Urothelium cell line (cell line): ENCODE measurements at regions not wholly inside any gene's neighbourhood (a gene's known extent, or its start where the extent isn't known, plus 50 kb on each side); places are given as distances from the start of the nearest gene placed in this dataset.
A peak's percentile ranks its signal among the peaks of the same experiment; 100 is the strongest.
"Not testable (repeated sequence)": the region's sequence is repeated elsewhere in the genome, so short reads cannot be mapped to it uniquely, and the experiment has no call there.

Experiments
- DNase-seq: peaks from one replicate; pipeline ENCODE4 v3.0.0; 2011; ENCODE audit warnings: low spot score, mixed read lengths
- FAIRE-seq: peaks from 2 replicates; lab custom pipeline; 2011; peaks lifted over from hg19 to GRCh38; lab: Jason Lieb, UNC

DNA sequence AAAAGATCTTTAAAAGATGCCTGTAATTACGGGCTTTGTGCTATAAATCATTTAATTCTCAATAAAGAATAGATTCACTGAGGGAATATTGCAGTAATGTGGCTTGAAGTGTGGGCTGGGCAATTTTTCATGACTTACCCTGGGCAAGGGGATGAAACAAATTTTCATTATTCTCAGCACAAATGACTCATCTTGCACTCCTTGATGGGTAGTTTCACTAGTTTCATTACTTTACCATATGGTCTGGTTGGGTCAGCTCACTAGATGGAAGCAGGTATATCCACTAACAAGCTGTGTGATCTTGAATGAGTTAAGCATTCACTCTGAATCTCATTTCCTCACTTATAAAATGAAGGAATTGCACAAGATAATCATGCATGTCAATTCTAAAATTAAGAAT, 234.3 kb downstream of the ABCC12 start:
- DNase-seq = no peak
- no peak for FAIRE-seq

DNA sequence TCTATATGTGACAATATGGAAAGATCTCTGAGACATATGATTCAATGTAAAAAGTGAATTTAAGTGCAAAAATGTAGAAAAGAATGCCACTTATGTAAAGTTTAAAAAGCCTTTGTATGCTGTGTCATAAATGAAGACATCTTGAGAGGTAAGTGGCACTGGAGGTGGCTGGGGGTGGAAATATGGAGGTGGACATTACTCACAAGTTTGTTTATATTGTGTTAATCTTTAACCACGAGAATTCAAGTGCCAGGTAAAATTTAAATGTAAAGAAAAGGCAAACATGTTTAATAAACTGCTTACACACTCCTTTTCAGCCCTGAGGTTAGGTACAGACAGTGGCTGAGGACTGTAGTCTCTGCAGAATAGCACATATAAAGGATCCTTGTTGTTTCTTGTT, 235.1 kb downstream of the ABCC12 start:
- DNase-seq (no peak), FAIRE-seq (no peak)

DNA sequence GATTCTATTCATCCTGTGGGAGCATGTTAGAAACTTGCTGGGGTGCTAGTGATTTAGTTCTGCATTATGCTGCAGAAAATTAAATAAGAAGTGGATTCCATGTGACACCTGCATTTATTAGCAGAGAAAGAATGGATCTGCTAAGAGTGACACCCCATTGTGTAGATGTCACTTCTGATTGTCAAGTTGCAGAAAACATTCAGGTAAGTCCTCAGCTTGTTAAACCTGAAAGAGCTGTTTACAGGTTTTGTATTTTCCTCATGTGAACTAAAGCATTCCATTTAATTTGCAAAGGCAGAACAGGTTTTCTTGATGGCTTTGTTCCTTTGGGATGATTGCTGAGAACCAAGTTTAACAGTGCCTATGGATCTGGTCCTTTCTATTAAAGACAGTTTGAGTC, 238.7 kb downstream of the ABCC12 start:
- DNase-seq = no peak
- no peak for FAIRE-seq

DNA sequence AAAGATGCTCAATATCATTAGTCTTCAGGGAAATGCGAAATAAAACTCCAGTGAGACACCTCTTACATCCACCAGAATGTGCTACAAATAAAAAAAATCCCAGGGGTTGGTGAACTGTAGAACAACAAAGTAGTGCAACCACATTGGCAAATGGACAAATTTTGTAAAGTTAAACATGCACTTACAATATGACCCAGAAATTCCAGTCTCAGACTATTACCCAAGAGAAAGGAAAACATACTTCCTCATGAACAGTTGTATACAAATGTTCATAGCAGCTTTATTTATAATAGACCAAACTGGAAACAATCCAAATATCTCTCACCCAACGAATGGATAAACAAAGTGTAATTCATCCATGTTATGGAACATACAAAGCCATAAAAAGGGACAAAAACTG, 239.5 kb downstream of the ABCC12 start:
- FAIRE-seq (no peak), DNase-seq (no peak)

DNA sequence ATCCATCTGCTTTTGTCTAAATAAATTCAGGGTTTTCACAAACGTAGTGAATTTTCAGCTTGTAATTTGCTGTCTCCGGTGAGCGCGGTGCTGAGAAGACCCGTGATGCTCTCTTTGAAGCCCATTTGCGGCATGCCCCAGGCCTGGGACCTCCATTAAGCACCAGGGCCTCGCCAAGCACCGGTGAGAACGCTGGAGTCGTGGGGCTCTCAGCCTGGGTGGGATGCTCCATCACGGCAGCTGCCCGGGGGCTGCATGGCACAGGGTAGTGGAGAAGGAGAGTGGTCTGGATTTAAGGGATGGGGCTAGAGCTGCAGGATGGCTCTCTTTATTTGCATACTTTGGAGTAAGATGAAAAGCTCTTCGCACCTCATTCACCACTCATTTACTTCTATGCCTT, 248.7 kb downstream of the ABCC12 start:
- FAIRE-seq (no peak), DNase-seq (no peak)

DNA sequence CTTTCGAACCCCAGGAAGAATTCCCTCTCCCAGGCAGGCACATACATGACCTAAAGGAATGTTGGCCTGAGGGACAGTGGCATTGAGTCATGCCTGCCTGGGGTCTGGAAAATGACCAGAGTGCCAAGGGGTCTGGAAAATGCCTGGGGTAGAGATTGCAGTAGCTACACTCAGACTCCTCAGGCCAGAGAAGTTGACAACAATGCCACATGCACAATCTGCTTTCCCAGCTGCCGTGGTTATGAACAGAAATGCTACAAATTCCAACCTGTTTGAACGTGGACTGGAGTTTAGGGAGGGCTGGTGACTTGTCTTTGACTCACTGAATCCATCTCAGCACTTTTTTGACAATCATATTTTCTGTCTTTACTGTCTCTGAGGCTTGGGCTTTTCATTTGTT, 250.0 kb downstream of the ABCC12 start:
- no peak for DNase-seq
- no peak for FAIRE-seq

DNA sequence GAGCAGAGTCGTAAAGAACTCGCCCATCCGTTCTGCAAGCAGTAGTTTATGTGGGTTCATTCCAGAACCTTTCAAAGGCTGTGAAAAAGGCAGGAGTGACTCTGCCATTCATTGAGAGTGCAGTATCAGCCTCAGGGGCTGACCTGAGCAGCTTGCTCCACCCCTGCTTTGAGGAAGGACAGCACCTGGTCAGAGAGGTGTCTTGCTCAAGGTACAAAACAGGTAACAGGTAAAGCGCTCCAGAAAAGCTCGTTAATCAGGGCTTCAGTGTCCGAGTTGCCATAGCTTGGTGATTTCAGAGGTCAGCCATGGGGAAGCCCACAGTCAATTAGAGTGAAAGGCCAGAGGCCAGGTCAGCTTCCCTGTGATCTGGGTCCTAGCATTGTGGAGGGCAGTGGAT, 251.1 kb downstream of the ABCC12 start:
- DNase-seq (no peak), FAIRE-seq (no peak)

DNA sequence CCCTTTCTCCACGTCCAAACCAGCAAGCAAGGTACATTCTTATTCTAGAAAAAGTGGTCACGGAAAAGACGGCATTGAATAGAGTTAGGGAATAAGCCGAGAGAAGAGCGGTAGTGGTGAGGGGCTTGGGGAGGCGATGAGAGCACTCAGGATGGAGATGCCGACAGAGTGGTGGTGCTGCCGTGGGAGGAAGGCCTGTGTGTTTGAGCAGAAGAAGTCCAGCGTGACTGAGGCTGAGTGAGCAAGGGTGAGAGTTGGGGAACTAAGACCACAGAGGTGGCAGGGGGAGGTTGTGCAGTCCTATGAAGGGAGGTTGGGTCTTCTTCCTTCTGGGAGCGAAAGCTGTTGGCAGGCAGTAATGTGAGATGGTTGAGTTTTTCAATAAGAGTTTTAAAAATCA, 252.3 kb downstream of the ABCC12 start:
- no peak for FAIRE-seq
- no peak for DNase-seq

DNA sequence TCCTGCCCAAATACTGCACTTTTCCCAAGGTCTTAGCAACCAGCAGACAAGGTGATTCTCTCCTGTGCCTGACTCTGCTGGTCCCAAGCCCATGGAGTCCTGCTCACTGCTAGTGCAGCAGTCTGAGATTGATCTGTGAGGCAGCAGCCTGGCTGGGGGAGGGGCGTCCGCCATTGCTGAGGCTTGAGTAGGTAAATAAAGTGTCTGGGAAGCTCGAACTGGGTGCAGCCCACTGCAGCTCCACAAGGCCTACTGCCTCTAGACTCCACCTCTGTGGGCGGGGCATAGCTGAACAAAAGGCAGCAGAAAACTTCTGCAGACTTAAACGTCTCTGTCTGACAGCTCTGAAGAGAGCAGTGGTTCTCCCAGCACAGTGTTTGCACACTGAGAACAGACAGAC, 258.7 kb downstream of the ABCC12 start:
- FAIRE-seq, DNase-seq: not testable (repeated sequence)

DNA sequence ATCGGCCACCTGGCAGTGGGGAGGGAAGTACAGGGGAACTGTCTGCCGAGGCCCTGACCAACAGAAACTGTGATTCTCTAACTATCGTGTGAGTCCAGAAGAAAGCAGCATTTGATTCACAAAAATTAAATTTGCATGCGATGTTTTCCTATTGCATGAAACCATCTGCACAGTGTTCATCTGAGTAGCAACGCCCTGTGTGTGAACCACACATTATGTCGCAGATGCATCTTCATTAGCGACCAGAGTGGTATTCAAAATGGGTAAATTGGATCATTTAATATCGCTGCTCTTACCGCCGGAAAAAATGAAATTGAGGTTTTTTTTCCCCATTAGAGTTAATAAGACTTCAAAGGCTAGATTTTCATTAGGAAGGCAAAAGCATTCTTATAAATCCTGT, 260.6 kb downstream of the ABCC12 start:
- DNase-seq = no peak
- no peak for FAIRE-seq

DNA sequence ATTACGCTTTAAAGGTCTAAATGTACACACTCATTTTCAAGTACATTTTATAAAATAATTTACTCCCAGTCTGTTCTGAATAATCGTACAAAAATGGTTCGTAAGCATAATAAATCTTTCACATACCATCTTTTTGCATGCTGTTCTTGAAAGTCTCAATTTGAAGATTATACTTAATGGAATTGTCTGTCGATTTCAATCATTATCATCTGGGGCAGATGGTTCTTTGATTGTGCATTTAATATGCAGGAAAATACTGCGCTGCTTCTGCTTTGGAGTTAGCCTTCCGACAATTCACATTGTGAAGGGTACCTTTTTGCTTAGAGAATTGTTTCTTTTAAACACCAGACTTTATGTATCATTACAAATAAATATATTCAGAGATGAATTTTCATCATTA, 262.8 kb downstream of the ABCC12 start:
- no peak for DNase-seq
- no peak for FAIRE-seq

DNA sequence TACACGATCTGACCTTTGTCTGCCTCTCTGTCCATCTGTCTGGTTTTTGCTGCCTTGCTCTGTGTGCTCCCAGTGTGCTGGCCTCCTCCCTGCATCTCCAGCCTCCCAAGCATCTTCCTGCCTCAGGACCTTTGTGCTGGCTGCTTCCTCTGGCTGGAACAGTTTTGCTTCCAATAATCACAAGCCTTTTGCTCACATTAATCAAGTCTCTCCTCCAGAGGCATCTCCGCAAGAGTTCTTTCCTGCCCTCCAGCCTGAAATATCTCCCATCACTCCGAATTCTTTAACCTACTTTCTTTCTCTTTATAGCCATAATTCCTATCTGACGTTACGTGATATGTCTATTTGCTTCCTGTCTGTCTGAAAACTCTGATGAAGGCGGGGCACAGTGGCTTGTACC, 267.1 kb downstream of the ABCC12 start:
- no peak for FAIRE-seq

DNA sequence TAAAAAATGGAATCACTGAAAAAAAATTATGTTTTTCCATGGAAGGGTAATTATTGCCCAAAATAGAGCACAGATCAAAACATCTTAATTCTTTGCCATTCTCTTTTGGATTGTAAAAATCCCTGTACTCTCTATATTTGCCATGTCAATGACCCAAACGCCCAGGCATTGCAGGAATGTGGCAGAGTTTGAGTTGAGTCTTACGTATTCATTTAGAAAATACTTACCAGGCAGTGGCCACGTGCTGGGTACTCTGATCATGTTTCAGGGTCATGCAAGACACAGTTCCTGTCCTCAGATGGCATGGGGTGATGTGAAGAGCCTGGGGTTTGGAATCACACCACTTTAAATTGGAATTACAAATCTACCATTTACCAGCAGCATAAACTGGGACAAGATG, 267.7 kb downstream of the ABCC12 start:
- no peak for FAIRE-seq
- peak; percentile 56 for DNase-seq

More for the DNA sequence above, 267.1 kb downstream of the ABCC12 start:
- no peak for DNase-seq

DNA sequence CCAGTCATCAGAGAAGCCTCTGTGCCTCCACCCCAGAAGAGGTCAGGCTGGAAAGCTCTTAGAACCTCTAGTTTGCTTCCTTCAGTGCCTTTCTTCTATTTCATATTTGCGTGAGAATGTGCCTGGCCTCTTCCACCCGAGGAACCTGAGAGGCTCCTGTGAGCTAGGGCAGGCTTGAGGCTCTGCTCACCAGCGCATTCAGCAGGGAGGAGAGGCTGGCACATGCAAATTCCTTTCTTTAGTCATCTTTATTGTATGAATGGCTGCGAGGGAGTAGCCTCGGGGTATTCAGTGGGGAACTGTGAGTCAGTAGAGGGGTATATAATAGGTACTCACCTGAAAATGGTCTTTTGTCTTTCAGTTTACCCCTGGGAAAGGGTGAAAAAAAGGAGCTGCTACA, 268.3 kb downstream of the ABCC12 start:
- no peak for FAIRE-seq
- DNase-seq = peak; percentile 54

DNA sequence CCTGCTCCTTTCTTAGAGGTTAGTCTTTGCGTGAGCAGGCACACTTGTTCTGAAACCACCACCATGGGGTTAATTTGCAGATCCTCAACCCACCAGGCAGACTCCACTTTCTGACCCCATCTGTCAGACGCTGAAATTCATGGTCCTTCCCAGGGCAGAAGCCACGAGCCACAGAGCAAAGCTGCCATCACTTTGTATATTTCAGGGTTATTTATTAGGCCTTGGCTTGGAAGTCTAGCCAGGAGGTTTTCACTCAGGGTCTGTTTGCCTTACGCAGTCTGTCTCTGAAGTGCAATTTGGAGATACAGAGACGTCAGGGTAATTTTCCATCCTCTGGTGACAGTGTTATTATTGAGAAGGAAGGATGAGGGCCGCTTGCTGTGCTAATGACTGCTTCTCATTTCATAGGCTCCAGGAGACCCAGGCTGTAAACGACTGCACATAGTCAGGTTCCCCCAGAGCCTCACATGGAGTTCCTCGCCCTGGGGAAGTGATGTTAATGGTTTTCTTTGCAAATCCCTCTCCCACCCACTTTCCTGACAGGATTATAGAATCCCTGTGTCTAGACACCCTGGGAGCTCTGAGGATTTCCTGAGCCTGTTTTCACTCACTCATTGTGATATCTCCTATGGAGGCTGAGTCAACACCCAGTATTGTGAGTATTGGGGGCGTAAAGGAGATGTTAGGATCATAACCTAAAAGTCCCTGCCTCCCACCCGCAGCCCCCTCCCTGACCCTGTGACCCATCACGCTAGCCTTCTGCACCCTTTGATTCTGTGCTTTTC, 269.0 kb downstream of the ABCC12 start:
- FAIRE-seq = no peak
- DNase-seq = no peak

DNA sequence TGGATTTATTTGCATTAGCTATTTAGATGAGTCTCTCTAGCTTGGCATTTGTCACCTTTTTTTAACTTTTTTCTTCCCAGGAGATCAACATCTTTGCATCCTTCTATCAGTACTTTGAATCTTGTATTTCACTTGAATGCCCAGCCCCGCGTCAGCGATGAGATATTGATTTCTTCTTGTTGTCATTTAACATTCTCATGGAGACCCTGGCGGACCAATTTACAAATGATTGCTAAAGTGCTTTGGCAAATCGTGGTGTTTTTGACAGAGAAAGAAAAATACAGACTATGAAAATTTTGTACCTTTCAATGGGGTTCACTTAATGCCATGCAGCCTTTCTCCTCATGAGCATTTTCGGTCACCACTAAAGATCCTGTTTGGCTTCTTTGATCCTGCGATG, 269.7 kb downstream of the ABCC12 start:
- DNase-seq (no peak), FAIRE-seq (no peak)

DNA sequence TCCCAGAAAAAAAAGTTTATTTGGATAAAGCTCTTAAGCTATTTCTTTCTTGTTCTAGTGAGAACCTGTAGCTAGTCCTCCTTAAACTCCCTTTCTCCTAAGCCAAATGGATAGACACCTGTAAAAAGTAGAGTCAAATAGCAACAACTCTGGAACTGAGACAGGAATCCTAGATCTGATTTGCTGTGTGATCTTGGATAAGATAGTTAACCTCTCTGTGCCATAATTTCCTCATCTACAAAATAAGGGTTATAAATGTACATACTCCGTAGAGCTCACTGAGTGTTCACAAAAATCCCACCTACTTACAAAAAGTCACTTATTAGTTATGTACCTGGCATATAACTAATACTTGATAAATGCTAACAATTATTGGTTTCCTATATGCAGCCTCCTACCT, 270.3 kb downstream of the ABCC12 start:
- FAIRE-seq (no peak), DNase-seq (no peak)

DNA sequence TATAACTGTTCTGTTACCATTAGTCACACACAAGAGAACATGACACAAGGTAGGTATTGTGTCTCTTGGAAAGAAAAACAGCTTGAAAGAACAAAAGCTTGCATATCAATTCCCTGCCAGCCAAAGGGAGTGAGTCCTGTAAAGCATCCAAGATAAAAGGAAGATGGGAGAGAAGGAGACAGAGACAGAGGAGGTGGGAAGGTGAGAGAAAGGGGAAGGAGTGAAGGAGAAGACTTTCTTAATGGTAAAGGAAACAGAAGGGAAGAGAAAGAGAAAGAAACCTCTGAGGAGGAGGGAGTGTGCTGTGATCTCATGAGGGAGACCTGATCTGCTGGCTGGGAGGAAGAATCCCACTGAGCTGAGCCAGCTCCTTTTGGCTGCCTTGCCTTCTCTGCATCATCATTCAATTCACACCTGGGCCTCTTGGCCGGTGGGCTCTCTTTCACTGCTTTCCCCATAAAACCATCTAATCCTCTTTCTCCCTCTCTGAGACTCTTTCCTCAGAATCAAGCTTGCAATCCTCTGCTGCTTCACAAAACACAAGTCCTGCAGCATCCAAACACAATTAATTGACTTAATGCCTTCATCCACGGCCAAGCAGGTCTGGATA, 271.6 kb downstream of the ABCC12 start:
- no peak for FAIRE-seq

DNA sequence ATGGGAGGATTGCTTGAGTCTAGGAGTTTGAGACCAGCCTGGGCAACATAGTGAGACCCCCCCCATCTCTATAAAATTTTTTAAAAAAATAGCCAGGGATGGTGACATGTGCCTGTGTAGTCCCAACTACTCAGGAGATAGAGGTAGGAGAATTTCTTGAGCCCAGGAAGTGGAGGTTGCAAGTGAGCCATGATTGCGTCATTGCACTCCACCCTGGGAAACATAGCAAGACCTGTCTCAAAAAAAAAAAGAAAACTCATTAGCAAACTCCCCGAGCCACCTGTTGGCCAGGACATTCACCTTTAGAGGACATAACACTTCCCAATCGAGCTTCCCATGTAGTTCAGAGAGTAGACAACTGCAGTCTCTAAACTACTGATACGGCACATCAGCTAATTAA, 274.2 kb downstream of the ABCC12 start:
- FAIRE-seq = no peak
- DNase-seq = no peak

More for the DNA sequence above, 271.6 kb downstream of the ABCC12 start:
- no peak for DNase-seq

DNA sequence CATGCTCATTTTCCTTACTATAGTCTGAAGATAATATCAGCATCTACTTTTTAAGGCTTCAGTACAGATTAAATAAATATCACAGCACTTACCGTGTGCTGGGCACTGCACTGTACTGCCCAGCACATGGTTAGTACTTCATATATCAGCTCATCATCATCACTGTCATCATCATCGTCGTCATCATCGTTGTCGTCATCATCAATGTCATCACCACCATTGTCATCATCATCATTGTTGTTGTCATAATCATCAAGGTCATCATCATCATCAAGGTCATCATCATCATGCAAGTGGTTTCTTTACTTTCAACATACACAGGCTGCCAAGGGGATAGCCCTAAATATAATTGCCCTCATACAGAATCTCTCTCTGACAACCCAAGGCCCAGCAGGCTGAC, 275.1 kb downstream of the ABCC12 start:
- DNase-seq (no peak), FAIRE-seq (peak; percentile 74)

DNA sequence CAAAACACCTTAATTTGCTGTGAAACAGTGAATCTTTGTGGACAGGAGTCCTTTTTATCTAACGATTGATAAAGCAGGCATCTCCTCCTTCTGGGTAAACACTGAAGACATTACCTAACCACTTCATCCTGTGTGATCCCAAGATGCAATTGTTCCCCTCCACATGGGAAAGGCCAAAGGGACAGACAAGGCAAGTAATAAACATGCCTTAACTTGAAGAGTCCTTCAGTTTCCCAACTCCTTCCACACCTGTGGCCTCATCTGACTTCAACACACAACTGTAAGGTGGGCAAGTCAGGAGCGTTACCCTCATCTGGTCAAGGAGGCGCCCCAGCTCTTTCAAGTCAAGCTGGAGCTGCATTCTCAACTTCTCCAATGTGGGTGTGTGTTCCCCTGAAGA, 278.6 kb downstream of the ABCC12 start:
- FAIRE-seq (no peak), DNase-seq (no peak)

DNA sequence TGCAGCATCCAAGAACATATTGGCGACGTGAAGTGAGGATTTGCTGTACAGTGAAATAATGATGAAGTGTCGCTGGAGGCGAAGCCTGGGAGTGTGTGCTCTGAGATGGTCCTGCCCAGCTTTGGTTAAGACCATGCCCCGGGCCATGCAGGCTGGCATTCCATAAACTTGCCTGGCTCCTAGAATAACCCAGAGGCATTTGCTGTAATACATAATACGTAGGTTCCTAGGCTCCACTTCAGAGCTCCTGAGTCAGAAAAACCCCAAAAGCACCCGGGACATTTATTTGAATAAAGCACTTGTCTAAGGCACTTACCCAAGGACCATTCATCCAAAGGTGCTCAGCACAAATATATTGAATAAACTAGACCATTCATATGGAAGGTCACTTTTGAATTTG, 279.3 kb downstream of the ABCC12 start:
- FAIRE-seq (no peak), DNase-seq (no peak)

DNA sequence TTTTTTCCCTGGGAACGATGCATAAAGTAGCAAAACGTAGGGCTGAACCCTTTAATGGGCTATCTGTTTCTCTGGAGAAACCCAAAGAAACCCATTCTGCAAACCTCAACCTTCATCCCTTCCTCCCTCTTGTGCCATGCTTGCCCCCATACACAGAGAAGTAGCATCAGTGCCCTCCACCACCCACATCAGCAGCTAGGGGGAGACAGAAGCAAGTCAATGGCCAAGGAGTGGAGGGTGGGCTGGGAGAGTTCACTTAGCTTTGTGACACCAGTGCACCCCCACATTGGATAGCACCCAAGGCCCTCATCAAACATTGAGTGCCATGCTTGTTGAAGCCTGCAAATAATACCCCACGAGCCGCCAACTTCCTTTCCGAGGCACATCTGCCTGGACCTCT, 282.4 kb downstream of the ABCC12 start:
- DNase-seq (no peak), FAIRE-seq (no peak)
